PC-3 (cell line): ENCODE measurements at regions not wholly inside any gene's neighbourhood (a gene's known extent, or its start where the extent isn't known, plus 50 kb on each side); places are given as distances from the start of the nearest gene placed in this dataset.

Source experiments
- ATAC-seq: fragments of 200-7000 bp; cut with Tn5 transposase; 2 replicates; pipeline ENCODE4 v1.9.1; 2020; ENCODE audit warnings: mild to moderate bottlenecking, moderate library complexity
- BruUV-seq: library from RNA; stranded (reverse); fragments of 400-500 nt; replicated peaks from 2 replicates; lab custom pipeline; 2021; lab: Mats Ljungman, UMichigan
- CTCF ChIA-PET: fragments of 300-600 bp; sonication (Branson Sonifier 250); formaldehyde crosslinking; loops from one replicate; lab custom pipeline; 2022; ENCODE audit warnings: antibody characterized with exemption; lab: Charles Lee
- POLR2A ChIA-PET: fragments of 300-600 bp; sonication (Branson Sonifier 250); formaldehyde crosslinking; loops from one replicate; lab custom pipeline; 2022; ENCODE audit warnings: antibody characterized with exemption; ENCODE audit not compliant: unreplicated experiment; lab: Charles Lee
- DNase-seq: peaks from one replicate; pipeline ENCODE4 v3.0.0-alpha.2; 2015
- H2AFZ ChIP-seq: fragments of 300-600 bp; sonication (generic); 2 replicates; pipeline ENCODE4 v1.6.0; 2016; ENCODE audit warnings: antibody characterized with exemption, low read length
- H3F3A ChIP-seq: fragments of 300-600 bp; sonication (generic); one replicate; pipeline ENCODE4 v1.6.0; 2017; ENCODE audit warnings: antibody characterized with exemption, low read length, control low read depth, mild to moderate bottlenecking; ENCODE audit not compliant: unreplicated experiment
- H3K27ac ChIP-seq: fragments of 300-600 bp; sonication (generic); 2 replicates; pipeline ENCODE4 v1.5.1; 2016; ENCODE audit warnings: mild to moderate bottlenecking, low read length
- H3K27me3 ChIP-seq: fragments of 300-600 bp; sonication (generic); 2 replicates; pipeline ENCODE4 v1.6.1; 2016; ENCODE audit warnings: low read length, mixed read lengths
- H3K36me3 ChIP-seq: fragments of 300-600 bp; sonication (generic); 2 replicates; pipeline ENCODE4 v1.6.1; 2016; ENCODE audit warnings: low read depth, mixed run types, low read length, mixed read lengths
- H3K4me1 ChIP-seq: fragments of 300-600 bp; sonication (generic); 2 replicates; pipeline ENCODE4 v1.5.1; 2016; ENCODE audit warnings: low read length; ENCODE audit not compliant: insufficient read depth
- H3K4me2 ChIP-seq: fragments of 300-600 bp; sonication (generic); 2 replicates; pipeline ENCODE4 v1.6.0; 2016; ENCODE audit warnings: low read length
- H3K4me3 ChIP-seq: fragments of 300-600 bp; sonication (generic); 2 replicates; pipeline ENCODE4 v1.5.1; 2016; ENCODE audit warnings: mild to moderate bottlenecking, low read length, mixed read lengths
- H3K79me2 ChIP-seq: fragments of 300-600 bp; sonication (generic); 2 replicates; pipeline ENCODE4 v1.6.1; 2017; ENCODE audit warnings: low read length, mixed read lengths
- H3K9ac ChIP-seq: fragments of 300-600 bp; sonication (generic); 2 replicates; pipeline ENCODE4 v1.6.0; 2016; ENCODE audit warnings: mild to moderate bottlenecking, low read length
- H3K9me2 ChIP-seq: fragments of 300-600 bp; sonication (generic); replicated peaks from 2 replicates; pipeline ENCODE4 v1.6.1; 2016; ENCODE audit warnings: mixed run types, low read length, mixed read lengths
- H3K9me3 ChIP-seq: fragments of 300-600 bp; sonication (generic); 2 replicates; pipeline ENCODE4 v1.6.1; 2016; ENCODE audit warnings: low read length, mixed read lengths
- H4K20me1 ChIP-seq: fragments of 300-600 bp; sonication (generic); 2 replicates; pipeline ENCODE4 v1.6.1; 2016; ENCODE audit warnings: low read length, mixed read lengths
- CTCF ChIP-seq: fragments of 300-600 bp; sonication (generic); conservative IDR thresholded peaks from 2 replicates; pipeline ENCODE4 v1.5.1; 2017; ENCODE audit warnings: antibody characterized with exemption, low read depth, mild to moderate bottlenecking, low read length
- EZH2 ChIP-seq: fragments of 300-600 bp; sonication (generic); IDR thresholded peaks from one replicate; pipeline ENCODE4 v1.6.1; 2017; ENCODE audit warnings: antibody characterized with exemption, mild to moderate bottlenecking, low read length; ENCODE audit not compliant: unreplicated experiment
- EZH2phosphoT487 ChIP-seq: fragments of 300-600 bp; sonication (generic); IDR thresholded peaks from 2 replicates; pipeline ENCODE4 v1.6.1; 2018; ENCODE audit warnings: mild to moderate bottlenecking, antibody characterized with exemption, low read length, borderline replicate concordance
- intact Hi-C: fragments of 100-400 bp; cut with micrococcal nuclease; formaldehyde crosslinking; loops from 2 replicates; pipeline ENCODE4 v1.9.0; 2023

- no peak overlapping the region for H2AFZ ChIP-seq
- no peaks in the 10 kb centered on the region for H3F3A ChIP-seq
- H3K4me3 ChIP-seq: no peak overlapping the region
- CTCF ChIA-PET: no interaction called here
- H3K9me3 ChIP-seq: no peaks in the 10 kb centered on the region
- no peaks in the 10 kb centered on the region for H3K4me1 ChIP-seq
- intact Hi-C loops: no loop called here
- H3K27me3 ChIP-seq: peaks cover 49% of the 10 kb centered on the region
- no peak overlapping the region for H3K4me2 ChIP-seq
- no peak overlapping the region for H3K27ac ChIP-seq
- H3K36me3 ChIP-seq: no peaks in the 10 kb centered on the region
- no peaks in the 10 kb centered on the region for H4K20me1 ChIP-seq
- BruUV-seq: no TSS peak
- H3K79me2 ChIP-seq: no peaks in the 10 kb centered on the region
- no peak overlapping the region for H3K9ac ChIP-seq
- no peak for DNase-seq
- ATAC-seq: no peak
- TF ChIP-seq CTCF (no peak), EZH2 (no peak)
- POLR2A ChIA-PET: no interaction called here
- H3K9me2 ChIP-seq: no peaks in the 10 kb centered on the region
Measured at GRCh38 chr2:199556527-199557285, 99.0 kb upstream of the SATB2 start.

GRCh38 chr2:199554026-199554425, 96.3 kb upstream of the SATB2 start:
- H3K79me2 ChIP-seq: no peaks in the 10 kb centered on the region
- H3K4me1 ChIP-seq: no peaks in the 10 kb centered on the region
- no peaks in the 10 kb centered on the region for H3K9me3 ChIP-seq
- ATAC-seq (no peak), DNase-seq (no peak)
- H3K4me2 ChIP-seq: no peak overlapping the region
- no peaks in the 10 kb centered on the region for H3K36me3 ChIP-seq
- no peak overlapping the region for H3K9ac ChIP-seq
- H3K27me3 ChIP-seq: peaks cover 65% of the 10 kb centered on the region
- TF ChIP-seq CTCF (no peak), EZH2phosphoT487 (no peak), EZH2 (no peak)
- POLR2A ChIA-PET: no interaction called here
- CTCF ChIA-PET: no interaction called here
- no peaks in the 10 kb centered on the region for H4K20me1 ChIP-seq
- H3K4me3 ChIP-seq: no peak overlapping the region
- no TSS peak for BruUV-seq
- no peak overlapping the region for H2AFZ ChIP-seq
- intact Hi-C loops: no loop called here
- no peak overlapping the region for H3K27ac ChIP-seq
- no peaks in the 10 kb centered on the region for H3K9me2 ChIP-seq
- H3F3A ChIP-seq: no peaks in the 10 kb centered on the region

GRCh38 chr2:199552141-199552540, 94.4 kb upstream of the SATB2 start:
- ATAC-seq (no peak), DNase-seq (no peak)
- TF ChIP-seq EZH2phosphoT487: no peak
- TF ChIP-seq EZH2: no peak
- no peak for TF ChIP-seq CTCF
- no peaks in the 10 kb centered on the region for H3K9me3 ChIP-seq
- intact Hi-C loops: no loop called here
- no peak overlapping the region for H3K9ac ChIP-seq
- POLR2A ChIA-PET: no interaction called here
- no peaks in the 10 kb centered on the region for H3K36me3 ChIP-seq
- no peak overlapping the region for H3K4me2 ChIP-seq
- H3K4me1 ChIP-seq: no peaks in the 10 kb centered on the region
- H3K27me3 ChIP-seq: peaks cover 52% of the 10 kb centered on the region
- no peaks in the 10 kb centered on the region for H4K20me1 ChIP-seq
- no peaks in the 10 kb centered on the region for H3K79me2 ChIP-seq
- no peak overlapping the region for H3K27ac ChIP-seq
- H2AFZ ChIP-seq: no peak overlapping the region
- H3F3A ChIP-seq: no peaks in the 10 kb centered on the region
- H3K9me2 ChIP-seq: no peaks in the 10 kb centered on the region
- CTCF ChIA-PET: no interaction called here
- H3K4me3 ChIP-seq: no peak overlapping the region
- BruUV-seq: no TSS peak
